COLO829 (cell line): ENCODE measurements at regions not wholly inside any gene's neighbourhood (a gene's known extent, or its start where the extent isn't known, plus 50 kb on each side); places are given as distances from the start of the nearest gene placed in this dataset.

Experiments
- DNase-seq: peaks from one replicate; pipeline ENCODE4 v3.0.0; 2012; ENCODE audit warnings: low spot score

DNA sequence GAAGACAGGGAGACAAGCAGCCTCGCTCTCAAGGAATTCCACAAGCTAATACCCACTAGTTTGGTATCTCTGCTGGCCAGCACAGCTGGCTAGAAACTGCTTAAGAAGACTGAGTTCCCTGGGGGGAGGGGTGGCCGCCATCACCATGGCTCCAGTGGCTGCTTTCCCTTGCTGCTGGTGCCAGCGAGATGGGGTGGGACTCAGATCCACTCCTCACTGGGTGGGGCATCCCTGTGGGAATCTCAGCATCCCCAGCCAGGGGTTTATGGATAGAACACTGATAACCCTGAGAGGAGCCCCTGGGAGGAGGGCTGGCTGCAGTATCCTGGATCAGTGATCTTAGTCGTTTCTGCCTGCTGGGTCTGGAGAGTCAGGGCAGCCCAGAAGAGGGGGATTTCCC, 170.6 kb upstream of the MDGA2 start:
- DNase-seq: no peak

DNA sequence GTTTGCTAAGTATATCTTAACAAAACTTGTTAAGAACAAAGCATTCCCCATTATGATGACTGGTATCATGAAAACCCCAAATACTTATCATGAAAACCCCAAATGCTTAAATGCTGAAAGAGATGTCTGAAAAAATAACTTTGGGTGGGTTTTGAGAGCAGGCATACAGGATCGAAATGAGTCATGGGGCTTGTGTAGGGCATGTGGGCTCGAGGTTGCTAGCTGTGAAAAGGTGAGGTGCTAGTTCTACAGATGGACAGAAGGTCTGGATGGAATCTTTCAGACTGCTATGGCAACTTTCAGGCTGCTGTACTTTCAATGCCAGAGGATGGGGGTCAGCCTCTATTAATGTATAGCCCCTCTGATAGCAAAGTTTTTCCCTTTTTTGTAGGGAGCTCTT, 167.8 kb upstream of the MDGA2 start:
- no peak for DNase-seq

DNA sequence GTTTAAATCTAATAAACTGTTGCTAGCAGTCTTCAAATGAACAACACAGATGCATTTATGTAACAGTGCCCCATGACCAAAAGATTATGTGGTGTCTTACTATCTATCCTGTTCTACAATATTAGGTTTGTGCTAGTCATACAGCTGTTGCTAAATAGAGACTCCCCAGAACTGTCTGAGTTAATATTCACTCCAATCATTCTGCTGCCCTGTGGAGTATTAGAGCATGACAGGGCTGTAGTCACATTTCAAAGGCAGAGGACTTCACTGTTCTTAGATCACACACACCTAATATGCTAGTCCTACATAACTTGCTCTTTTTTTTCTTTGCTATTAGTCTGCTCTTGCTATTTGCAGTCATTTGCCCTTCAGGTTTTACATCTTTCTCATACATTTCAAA, 157.6 kb upstream of the MDGA2 start:
- no peak for DNase-seq

DNA sequence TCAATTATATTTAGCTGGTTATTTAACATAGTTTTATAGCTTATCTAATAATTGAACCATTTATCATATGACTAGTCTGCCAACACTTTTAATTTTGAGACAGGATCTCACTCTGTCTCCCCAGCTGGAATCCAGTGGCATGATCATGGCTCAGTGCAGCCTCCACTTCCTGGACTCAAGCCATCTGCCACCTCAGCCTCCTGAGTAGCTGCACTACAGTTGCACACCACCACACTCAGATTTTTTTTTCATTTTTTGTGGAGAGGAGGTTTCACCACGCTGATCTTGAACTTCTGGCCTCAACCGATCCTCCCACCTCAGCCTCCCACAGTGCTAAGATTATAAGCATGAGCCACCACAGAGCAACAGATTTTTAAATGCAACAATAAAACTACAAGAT, 151.4 kb upstream of the MDGA2 start:
- no peak for DNase-seq

DNA sequence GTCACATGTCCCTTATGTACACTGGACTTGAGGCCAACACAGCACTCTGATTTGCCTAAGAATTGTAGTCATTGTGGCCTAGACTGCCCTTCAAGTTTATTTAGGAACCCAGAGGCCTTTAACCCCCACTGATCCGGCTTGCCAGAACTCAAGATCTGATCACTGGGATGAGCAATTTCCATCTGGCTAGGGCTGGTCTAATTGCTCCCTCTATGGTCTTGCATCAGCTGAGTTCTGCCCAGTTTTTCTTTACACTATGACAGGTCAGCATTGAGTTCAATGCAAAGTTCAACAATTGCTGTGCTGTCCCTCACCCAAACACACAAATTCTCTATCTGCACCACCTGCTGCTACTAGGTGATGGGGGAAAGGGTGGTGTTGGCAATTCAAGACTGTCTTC, 146.9 kb upstream of the MDGA2 start:
- no peak for DNase-seq

DNA sequence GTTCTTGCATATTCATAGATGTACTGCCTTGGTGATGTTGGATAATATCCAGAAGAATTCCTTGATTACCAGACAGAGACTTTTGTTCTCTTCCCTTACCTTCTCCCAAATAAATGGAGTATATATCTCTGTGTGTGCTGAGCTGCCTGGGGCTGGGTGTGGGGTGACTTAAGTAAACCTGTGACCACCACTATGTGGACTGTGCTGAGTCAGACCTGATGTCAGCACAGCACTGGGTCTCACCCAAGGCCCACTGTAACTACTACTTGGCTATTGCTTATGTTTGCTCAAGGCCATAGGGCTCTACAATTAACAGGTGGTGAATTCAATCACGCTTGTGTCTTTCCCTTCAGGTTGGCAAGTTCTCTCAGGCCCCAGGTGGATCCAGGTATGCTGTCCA, 145.7 kb upstream of the MDGA2 start:
- DNase-seq: no peak

DNA sequence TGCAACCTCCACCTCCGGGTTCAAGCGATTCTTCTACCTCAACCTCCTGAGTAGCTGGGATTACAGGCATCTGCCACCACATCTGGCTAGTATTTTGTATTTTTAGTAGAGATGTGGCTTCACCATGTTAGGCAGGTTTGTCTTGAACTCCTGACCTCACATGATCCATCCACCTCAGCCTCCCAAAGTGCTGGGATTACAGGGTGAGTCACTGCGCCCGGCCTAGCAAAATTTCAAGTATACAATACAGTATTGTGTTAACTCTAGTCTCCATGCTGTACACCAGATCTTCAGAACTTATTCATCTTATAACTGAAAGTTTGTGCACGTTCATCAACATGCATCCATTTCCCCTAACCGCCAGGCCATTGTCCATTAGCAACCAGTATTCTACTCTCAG, 115.1 kb upstream of the MDGA2 start:
- no peak for DNase-seq

DNA sequence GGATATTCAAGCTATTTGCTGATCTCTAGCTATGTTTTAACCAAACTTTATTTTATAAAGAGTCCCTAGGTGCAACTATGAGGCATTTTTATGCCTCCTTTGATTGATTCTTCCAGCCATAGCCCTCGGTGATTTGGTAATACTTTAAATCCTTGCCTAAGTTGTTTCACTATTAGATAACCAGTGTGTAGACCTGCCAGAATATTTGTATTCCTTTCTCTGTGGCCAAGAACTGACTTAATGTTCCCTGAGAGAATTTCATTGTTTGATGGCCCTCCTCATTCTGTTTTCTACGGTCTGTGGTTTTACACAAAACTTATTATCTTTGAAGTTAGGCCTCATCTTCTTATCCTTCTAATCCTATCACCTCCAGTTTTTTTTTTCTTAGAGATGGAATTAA, 109.7 kb upstream of the MDGA2 start:
- DNase-seq: no peak

DNA sequence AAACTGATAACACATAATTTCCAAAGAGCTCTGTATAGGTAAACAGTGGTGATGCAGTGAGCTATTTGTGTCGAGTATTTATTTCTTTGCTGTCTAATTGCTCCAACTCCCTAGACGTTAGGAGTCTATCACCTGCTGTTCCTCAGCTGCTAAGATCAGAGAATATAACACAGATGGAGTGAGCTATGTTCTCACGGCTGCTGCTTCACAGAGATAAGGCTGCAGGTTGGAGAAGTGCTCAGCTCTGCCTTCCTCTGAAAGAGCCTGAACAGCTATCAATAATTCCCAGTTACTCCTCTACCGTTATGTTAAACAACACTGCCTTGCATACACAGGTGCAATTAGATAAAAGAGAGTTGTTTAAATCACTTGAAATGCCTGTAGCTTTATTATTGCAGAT, 103.2 kb upstream of the MDGA2 start:
- DNase-seq: no peak

DNA sequence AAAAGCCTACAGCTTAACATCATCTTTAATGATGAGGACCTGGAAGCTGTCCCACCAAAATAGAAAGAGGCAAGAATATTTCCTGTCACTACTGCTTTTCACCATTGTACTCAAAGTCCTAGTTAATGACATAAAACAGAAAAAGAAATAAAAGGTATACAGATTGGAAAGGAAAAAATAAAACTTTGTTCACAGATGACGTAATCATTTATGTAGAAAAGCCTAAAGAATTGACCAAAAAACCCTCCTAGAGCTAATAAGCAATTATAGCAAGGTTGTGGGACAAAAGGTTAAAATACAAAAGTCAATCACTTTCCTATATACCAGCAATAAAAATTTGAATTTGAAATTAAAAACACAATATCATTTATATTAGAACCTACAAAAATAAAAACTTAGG, 97.2 kb upstream of the MDGA2 start:
- no peak for DNase-seq

DNA sequence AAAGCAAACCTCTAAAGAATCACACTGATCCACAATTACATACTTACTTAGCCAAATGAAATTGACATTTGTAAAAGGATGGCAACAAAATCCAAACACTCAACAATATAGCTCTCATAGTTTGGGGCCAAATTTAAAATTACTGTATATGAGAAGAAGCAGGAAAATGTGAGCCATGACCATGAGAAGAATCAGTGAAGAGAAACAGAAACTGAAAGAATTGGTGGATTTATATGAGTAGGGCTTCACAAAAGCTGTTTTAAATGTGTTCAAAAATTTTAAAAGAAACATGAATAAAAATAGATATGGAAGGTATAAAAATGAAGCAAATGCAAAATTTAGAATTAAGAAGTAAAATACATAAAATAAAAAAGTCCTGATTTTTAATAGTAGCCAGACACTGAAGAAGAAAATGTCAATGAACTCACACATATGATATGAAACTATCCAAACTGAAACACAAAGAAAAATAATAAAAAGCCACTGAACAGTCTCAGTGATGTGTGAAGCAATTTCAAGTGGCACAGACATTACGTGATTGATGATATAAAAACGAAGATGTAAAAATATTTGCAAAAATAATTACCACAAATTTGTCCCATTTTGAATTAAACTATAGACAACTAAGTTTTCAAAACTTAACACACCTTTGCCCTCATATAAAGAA, 87.9 kb upstream of the MDGA2 start:
- DNase-seq: no peak

DNA sequence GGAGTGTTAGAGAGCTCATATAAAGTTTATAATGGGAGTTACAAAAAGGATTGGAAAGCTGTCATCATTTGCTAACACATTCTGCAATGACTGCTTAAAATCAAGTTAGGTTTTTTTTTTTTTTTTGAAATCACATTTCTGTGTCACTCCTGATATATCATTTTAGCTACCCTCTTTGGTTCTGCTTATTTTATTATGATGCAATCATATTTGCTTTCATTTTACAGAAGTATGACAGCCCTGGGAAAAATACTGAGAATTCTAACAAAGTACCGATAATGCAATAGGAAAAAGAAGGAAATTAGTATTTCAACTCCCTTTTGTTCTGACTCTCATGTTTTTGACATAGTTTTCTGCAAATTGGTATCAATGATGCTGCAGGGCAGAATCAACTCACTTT, 71.6 kb upstream of the MDGA2 start:
- DNase-seq: no peak

DNA sequence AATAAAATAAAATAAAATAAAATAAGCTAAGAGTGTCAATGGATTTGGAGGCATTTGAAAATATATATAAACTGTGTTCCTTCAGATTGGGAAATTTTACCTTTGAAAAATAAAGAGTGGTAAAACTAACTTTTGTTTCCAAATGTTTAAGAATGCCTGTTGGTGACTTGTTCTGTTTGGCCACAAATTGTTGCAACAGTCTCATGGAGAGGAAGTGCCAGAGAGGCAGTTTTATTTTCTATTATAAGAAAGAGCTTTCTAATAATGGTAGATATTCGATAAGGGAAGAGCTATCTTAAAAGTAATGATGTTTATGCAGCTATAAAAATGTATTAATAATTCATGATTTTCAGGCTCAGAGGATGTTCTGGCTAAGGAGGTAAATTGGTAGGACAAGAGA, 68.8 kb upstream of the MDGA2 start:
- DNase-seq: no peak

DNA sequence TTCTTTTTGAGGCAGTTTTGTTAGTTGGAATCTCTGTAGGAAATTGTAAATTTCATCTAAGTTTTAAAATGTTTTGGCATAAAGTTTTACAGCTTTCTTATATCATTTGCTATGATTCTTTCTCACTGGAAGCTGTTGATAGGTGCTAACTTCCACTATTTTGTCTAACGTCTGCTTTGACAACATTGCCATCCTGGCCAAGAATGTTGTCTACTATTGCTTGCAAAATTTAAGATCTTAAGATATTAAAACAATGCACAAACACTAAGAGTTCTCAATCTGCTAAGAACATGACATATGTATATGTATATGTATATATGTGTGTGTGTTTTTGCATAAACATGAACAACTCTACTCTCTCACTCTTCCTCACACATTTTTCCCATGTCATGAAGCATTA, 64.1 kb upstream of the MDGA2 start:
- DNase-seq: no peak

DNA sequence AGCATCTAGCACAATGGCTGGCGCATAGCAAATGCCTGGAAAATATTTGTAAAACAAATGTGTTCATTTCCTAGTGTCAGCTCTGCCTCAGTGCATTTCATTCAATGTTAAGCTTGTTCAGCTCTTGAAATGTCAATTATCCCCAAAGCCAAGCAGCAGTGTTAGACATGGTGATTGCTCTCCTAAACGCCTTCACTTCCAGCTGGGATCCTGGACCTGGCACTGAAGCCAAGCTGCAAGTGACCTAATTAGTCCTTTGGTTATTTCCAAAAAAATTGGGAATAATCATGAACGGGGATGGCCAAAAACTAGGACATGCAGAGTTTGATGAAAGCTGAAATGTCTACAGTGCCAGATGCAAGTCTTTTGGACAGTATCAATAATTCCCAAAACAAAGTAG, 54.9 kb upstream of the MDGA2 start:
- DNase-seq: no peak
